Stimulated activated CD4-positive, alpha-beta T cell treated with anti-CD3 and anti-CD28 coated beads, Interleukin-15, amount 100 ng/mL, for 1 hour (primary cell): ENCODE measurements at regions not wholly inside any gene's neighbourhood (a gene's known extent, or its start where the extent isn't known, plus 50 kb on each side); places are given as distances from the start of the nearest gene placed in this dataset.

Experiments
- DNase-seq, 2 donors: peaks; one replicate each; pipeline ENCODE4 v3.0.0-alpha.2; 2020; ENCODE audit warnings: low read depth in 1 of 2, low spot score in 1 of 2

DNA sequence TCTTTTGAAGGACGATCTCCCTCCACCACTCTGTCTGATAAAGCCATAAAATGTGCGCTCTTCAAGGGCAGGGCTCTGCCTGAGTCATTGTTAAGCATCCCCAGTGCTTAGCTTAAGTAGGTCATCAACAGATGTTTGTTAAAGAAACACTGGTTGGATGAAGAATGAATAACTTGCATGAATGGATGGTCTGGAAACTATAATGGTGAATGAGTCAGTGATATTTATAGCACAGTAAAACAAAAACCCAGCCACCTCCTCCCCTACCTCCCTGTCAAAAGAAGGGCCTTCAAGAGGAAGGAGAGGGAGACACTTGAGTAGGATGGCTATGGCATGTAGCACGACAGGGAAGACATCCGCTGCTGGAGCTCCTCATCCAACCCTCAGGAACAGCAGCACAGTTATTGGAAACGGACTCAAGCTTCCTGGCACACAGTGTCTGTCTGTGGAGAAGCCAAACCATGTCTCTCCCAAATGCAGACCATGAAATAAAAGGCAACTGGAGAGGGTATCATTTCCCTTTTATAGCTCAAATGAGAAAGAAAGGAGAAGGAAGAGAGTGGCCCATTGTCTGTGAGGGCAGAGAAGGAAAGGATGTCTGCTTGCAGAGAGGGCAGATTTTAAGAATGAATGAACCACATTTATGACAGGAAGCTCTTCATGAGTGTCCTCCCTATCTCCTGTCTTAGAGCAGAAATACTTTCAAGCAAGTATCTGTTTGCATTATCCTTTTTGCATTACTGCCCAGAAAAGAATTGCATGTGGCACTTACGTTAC lies 183.5 kb upstream of the UBL3 start:
- no peak for DNase-seq

DNA sequence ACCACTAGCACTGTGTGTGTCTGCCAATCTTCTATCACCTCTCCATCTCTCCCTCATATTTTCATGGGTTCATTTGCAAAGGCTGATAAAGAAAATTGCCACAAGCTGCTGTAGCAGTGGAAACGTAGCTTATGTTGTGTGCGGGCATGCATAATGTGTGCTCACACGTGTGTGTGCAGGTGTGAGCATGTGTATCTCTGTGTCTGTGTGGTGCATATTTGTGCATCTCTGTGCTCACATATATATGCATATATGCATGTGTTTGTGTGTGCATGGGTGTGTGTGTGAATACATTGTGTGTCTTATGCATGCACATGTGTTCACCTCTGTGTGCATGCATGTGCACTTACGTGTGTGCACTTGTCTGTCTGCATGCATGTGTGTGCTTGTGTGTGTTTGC lies 181.8 kb upstream of the UBL3 start:
- DNase-seq: no peak

DNA sequence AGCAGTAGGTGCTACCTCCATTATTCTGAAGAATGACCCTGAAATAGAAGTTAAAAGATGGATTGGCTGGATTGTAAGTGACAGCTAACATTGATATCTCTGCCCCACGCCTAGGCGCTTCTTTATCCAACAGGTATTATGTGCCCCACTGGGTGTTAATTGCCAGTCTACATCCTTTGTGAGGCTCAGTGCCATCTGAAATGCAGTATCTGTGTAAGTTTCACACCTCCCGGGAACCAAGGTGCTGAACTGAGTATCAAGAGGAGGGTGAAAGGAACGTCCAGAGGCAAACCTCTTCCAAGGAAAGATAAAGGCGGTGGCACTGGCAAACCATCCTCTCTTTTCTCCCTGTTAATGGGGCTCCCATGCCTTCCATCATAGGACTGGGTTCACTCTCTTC lies 181.1 kb upstream of the UBL3 start:
- no peak for DNase-seq

DNA sequence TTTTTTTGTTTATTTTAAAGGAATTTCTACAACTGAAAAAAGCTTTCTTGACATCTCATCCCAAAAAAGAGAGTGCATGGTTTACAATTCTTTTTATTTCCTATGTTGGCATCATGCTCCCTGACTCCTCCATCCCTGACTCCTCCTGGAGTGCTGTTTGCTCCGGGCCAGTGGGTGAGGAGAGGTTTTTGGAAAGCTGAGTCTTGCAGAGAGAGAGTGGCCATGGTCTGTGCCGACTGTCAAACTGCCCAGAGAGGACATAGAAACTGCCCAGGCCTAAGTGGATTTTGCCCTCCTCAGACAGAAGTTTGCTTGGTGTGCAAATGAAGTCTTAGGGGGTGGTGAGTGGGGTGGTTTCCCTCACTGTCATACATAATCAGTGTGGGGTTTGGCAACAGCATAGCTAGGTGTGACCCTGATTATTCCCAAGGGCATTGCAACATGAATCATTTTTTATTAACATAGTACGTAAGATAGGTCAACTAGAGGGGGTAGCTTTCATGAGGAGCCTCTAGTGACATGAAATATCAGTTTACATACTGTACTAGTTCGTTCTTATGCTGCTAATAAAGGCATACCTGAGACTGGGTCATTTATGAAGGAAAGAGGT lies 179.8 kb upstream of the UBL3 start:
- DNase-seq: no peak

DNA sequence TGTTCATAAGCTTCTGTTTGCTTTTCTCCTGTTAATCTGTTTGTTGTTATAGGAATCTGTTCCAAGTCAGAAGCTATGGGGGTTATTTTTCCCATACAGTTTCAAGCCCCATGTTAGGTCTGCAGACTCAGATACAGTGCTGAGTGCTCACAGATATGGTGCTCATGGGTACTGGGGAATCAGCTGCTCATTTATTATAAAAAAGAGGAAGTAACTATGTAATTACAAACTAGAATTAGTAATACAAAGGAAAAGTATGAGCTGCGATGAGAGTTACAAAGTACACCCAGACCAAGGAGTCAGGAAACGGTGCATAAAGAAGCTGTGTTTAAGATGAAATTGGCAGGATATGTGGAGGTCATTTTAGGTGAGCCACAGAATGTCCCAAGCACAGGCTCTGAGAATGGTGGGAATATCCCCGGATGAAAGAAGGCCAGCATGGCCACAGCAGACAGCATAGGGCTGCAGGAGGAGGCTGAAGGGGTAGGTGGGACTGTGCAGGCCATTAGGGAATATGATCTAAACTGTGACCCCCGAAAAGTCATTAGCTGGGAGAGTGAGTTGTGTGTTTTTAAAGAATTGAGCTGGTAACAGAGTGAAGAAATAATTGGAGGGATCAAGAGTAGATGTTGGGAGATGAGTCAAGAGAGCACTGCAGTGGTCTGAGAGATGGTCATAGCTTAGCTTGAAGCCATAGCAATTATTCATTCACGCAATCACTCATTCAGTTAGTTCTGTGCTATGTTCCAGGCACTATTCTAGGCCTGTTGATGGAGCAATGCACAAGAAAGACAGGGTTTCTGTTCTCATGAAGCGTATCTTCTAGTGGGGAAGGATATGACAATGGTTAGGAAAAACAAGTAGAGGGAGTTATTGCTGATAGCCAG lies 177.4 kb upstream of the UBL3 start:
- DNase-seq: no peak

DNA sequence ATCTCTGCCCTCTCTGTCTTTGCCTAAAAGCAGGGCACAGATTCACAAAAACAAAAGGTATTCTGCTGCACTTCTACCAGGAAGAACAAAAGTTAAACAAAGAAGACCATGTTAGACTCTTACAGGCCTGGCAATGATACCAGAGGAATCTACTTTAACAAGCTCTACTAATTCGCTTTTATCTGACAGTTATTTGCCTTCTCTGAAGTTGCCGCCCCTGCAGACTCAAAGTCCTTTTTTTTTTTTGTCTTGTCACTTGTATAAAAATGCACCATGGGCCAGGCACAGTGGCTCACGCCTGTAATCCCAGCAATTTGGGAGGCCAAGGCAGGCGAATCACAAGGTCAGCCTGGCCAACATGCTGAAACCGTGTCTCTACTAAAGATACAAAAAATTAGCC lies 176.5 kb upstream of the UBL3 start:
- no peak for DNase-seq

DNA sequence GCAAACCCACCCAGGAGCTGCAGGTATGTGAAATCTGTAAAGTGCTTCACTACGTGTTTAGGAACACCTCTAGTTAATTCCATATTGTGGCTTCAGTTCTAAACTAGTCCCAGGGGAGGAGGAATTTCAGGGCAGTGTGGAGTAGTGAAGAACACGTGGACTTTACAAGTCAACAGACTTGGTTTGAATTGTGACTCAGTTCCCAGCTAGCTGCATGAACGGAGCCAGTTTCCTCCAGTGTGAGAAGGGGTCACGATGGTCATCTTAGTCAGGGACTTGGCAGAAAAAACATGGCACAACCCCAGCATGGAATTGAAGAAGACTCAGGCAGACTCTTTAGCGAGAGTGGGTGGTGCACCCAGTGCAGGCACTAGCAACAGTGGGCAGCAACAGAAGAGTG lies 175.7 kb upstream of the UBL3 start:
- DNase-seq: no peak

DNA sequence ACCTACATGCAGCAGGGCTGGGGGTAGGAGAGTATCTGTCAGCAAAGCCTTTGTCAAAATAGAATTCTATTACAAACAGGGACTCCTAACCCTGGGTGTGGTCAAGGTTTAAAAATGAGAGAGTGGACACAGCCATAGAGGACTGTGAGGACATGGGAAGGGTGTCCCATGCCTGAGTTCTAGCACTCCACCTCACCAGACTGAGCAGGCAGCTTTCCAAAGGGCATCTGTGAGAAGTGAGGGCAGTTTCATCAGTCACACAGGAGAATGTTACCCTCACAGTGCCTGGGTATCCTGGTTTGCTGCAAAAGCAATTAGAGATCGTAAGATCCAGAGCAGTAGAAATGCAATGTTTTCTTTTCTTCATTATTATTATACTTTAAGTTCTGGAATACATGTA lies 174.9 kb upstream of the UBL3 start:
- no peak for DNase-seq

DNA sequence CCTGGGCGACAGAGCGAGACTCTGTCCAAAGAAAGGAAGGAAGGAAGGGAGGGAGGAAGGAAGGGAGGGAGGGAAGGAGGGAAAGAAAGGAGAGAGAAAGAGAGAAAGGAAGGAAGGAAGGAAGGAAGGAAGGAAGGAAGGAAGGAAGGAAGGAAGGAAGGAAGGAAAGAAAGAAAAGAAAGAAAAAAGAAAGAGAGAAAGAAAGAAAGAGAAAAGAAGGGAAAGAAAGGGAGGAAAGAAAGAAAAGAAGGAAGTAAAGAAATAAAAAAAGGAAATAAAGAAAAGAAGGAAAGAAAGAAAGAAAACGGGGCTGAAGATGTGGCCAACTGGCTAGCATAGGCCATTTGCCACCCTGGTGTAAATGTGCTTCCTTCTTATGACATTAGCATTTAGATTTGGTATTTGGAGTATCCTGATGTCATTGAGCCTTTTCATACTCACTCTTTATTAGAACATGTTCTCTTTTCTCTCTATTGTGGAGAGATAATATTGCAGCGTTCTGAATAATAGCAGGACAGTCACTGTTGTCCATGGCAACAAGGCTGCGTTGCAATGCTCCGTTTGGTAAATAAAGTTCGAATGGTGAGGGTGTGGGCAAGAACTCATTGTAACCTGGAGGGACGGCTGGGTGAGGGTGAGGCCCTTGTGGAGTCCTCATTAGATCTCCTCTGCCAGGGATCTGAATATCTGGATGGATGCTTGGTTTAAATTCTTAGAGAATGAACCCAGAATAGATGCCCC lies 173.9 kb upstream of the UBL3 start:
- no peak for DNase-seq

DNA sequence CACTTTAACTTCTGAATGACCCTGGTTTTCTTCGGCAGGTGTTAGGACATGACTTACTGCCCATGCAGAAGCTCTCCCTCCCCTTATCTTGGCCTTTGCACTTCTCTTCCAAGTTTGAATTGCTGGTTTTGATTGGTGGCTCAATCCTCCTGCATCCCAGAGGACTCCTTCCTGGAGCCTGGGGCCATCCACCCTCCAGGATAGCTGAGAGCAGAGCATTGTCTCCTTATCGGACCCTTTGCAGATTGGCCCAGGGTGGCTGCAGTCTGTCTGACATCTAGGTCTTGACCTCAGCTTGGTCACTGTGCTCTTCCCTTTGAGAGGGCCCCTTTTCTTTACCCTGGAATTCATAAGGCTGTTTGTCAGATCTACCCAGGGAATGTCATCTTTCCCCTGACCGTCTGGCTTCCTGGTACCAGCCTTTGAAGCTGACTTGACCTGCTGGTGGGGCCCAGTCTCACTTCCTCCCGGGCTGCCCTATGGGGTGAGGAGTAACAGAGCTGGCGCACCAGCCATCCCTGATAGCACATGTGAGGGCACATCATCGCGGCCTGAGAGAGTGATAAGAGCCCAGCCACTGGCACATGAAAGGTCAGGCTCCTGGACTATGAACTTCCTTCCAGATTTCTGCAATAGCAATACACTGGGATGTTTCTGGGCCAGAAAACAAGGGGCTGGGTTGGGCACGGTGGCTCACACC lies 172.9 kb upstream of the UBL3 start:
- DNase-seq: no peak

DNA sequence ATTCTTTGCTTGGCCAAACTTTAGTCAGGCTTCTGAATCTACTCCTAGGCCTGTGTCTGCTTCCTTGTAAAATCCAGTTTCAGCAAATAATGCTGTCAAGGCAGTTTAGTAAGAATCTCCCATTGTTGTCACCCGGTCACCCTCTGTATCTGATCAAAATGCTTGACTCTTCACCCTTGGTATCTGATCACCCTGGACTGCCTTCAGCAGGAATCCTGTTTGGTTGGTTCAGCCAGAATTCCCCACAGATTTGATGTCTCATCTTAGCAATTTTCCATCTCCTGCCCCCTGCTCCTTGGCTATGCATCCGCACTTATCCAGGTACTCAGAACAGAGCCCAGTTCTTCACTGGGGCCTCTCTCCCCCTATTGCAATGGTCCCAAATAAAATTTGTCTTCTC lies 172.4 kb upstream of the UBL3 start:
- no peak for DNase-seq

DNA sequence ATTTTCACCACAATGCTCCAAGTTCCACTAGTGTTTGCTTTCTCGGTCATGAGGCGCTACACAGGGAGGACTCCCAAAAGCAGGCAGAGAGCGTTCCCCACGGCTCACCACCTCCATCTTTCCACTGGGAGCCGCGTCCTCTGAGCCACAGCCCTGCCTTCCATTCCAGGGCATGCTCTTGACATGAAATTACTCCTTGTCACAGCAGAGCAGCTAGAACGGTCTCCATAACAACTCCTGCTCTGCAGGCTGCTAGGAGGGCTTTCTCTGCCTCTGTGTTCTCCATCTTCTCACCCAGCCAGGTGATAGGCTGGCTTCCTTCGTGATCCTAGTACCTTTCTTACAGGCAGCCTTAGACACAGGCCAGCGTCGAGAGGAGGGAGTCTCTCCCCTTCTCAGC lies 171.8 kb upstream of the UBL3 start:
- DNase-seq: no peak

DNA sequence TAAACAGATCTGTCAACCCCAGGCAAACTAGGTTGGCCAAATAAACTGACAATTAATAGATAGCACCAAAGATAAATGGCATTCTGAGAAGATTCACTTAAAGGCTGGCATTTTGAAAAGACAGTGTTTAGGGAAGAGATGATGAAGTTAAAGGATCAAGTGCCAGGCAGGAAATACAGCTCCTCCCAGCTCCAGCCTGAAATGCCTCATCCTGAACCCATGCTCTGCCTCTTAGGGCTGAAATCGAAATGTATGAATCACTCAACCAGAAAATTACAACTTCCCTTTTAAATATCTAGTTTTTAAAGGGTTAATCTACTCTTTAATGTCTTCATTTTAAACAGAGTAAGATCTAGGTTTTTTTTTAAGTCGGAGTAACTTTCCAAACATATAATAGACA lies 171.2 kb upstream of the UBL3 start:
- DNase-seq: no peak

DNA sequence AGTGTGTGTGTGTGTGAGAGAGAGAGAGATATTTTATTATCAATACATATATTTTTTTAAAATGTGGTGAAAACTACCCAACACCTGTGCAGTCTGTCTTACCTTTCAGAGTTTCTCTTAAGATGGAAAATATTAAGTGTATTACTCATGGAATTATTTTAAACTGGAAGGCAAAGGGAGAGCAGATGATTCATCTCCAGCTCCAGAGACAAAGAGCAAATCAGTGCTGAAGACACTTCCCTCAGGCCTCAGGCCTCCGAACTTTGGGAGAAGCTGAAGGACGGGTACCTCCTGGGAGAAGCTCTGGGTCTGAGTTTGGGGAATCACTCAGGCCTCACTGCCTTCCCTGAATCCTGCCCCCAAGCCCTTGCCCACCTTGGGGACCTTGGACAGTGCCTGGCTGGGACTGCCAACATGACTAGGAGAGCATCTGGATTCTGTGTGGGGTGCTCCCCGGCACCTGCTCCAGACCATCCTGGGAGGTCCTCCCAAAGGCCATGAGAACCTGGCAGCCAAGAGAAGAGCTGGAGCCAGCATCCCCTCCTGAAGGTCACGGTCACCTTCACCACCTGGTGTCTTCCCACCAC lies 170.4 kb upstream of the UBL3 start:
- DNase-seq: no peak

DNA sequence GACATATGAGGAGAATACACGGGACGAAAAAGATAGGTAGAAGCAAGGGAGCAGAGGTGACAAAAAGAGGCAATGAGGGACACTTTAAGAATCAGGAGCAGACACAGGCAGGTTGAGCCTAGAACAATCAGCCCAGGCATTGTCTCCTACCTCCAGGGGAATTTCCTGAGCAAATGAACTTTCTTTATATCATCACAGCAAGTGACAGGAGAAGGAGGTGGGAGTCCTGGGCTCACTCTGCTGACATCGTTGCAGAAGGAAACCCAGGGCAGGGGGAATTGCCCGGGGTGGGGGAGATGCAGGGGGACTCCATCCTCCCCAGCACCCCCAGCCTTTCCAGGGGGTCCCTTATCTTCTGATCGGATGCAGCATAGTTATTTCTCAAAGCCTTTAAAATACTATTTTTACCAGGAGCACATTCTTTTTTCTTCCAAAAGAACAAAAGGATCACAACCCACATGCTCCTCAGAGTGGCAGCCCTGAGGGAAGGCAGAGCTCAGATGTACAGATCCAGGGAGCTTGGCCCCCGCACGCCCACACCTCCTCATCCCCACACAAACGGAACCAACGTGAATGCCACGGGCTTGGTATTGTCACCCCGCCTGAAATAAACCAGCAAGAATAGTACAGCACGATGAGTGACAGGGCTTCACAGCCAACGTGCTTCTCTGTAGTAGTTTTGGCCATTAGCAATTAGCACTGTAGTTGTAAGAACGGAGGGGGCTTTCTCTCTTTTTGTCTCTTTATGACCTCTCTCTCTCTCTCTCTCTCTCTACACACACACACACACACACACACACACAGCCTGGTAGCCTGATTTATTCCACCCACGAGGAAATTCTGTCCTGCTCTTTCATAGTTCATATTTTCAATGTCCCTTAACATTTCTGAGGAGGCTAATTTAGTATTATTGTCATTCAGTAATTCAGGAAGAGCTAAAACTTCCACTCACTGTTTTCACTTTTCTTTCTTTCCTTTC lies 169.5 kb upstream of the UBL3 start:
- DNase-seq: no peak

DNA sequence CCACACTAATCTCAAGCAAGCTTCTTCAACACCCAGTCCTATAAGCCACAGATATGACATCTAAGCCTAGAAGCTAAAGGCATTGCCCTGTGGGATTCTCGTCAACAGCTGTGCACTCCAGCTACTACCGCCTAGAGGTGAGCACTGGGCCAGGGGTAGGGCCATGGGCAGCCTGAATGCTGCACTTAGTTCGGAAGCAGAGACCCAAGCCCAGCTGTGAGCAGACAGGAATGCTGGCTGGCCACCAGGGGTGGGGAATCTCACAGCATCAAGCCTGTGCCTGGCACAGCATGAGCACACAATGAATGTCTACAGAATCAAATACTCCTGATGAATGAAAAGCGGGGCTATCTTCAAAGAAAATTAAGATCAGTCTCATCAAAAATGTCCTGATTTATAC lies 167.5 kb upstream of the UBL3 start:
- DNase-seq: no peak

DNA sequence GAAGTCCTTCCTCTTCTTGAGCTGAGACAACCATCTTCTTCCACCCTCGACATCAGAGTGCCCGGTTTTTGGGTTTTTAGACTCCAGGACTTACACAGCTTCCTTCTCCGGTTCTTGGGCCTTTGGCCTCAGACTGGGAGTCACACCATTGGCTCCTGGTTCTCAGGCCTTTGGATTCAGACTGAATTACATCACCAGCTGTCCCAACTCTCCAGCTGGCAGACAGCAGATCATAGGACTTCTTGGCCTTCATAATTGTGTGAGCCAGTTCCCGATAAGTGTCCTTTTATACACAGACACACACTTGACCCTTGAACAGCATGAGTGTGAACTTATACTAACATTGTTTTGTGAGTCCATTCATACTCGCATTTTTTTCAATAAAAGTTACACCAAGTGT lies 166.0 kb upstream of the UBL3 start:
- no peak for DNase-seq

DNA sequence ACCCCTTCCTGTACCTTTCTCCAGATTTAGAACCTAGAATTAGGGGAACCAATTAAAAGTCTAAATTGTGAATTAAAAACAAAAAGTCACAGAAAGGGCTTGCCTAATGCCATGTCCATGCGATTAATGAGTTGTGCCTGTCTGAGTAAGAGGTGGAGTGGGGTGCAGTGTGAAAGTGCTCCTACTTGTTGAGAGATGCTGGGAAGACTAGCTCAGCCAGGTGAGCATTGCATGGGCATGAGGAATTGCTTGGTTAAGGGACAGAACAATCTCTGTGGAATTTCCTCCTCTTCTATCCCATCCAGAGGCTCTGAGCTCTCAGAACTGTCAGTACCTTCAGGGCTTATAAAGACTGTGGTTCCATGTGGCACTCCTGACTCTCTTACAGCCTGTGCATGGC lies 159.0 kb upstream of the UBL3 start:
- no peak for DNase-seq

DNA sequence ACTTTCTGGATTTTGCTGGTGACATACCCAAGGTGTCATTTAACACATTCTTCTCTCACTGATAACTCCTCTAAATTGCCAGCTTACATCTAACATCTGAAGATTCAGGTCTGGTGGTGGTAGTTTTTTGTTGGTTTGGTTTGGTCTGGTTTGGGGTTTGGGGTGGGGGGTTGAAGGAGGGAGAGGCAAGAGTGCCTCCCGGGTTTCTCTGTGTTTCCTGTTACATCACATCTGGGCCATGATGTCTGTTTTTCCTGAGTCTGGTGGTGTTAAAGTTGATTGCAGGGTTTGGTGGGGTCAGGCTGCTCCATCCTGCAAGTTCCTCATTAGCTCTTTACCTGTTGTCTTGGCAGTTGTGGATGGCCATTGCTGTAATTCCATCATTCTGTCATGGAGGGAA lies 155.8 kb upstream of the UBL3 start:
- no peak for DNase-seq
